CD8-positive, alpha-beta memory T cell (primary cell): ENCODE measurements at regions not wholly inside any gene's neighbourhood (a gene's known extent, or its start where the extent isn't known, plus 50 kb on each side); places are given as distances from the start of the nearest gene placed in this dataset.

ENCODE experiments used
- CTCF ChIA-PET: fragments of 350-600 bp; sonication (Branson Sonifier 250); formaldehyde crosslinking; loops from one replicate; lab custom pipeline; 2021; ENCODE audit warnings: antibody characterized with exemption; lab: Charles Lee
- POLR2A ChIA-PET: fragments of 350-600 bp; sonication (Branson Sonifier 250); formaldehyde crosslinking; loops from one replicate; lab custom pipeline; 2021; ENCODE audit warnings: antibody characterized with exemption; lab: Charles Lee
- DNase-seq, 5 donors: peaks; one replicate each; pipeline versions ENCODE4 v3.0.0 to v3.0.0-alpha.2; 2020 to 2022; ENCODE audit warnings: mixed read lengths in 1 of 5
- H3K27ac ChIP-seq: one replicate; pipeline ENCODE4 v1.7.0; 2013; ENCODE audit warnings: low read depth, mild to moderate bottlenecking, low read length, moderate library complexity
- H3K27me3 ChIP-seq: 2 replicates; pipeline ENCODE4 v1.7.0; 2013; ENCODE audit warnings: low read length, mild to moderate bottlenecking; ENCODE audit not compliant: insufficient read depth, poor library complexity, severe bottlenecking
- H3K36me3 ChIP-seq: 2 replicates; pipeline ENCODE4 v1.7.0; 2013; ENCODE audit warnings: mild to moderate bottlenecking, low read length, moderate library complexity; ENCODE audit not compliant: insufficient read depth
- H3K4me1 ChIP-seq: 2 replicates; pipeline ENCODE4 v1.7.0; 2013; ENCODE audit warnings: mild to moderate bottlenecking, low read length, moderate library complexity; ENCODE audit not compliant: insufficient read depth
- H3K4me3 ChIP-seq: 2 replicates; pipeline ENCODE4 v1.7.0; 2013; ENCODE audit warnings: mild to moderate bottlenecking, low read length
- H3K9me3 ChIP-seq: 2 replicates; pipeline ENCODE4 v1.7.0; 2013; ENCODE audit warnings: mild to moderate bottlenecking, low read length
- H3K27ac Mint-ChIP-seq, 8 donors: one replicate each; pipeline ENCODE4 v1.8.0; 2020 to 2021; ENCODE audit warnings: mixed read lengths in 8 of 8, mild to moderate bottlenecking in 6 of 8, inconsistent platforms in 3 of 8, moderate library complexity in 3 of 8
- H3K27me3 Mint-ChIP-seq, 2 donors: one replicate each; pipeline ENCODE4 v1.8.0; 2020 to 2021; ENCODE audit warnings: mixed read lengths in 2 of 2, mild to moderate bottlenecking in 1 of 2, moderate library complexity in 1 of 2
- H3K36me3 Mint-ChIP-seq, 3 donors: one replicate each; pipeline ENCODE4 v1.8.0; 2020 to 2021; ENCODE audit warnings: mixed read lengths in 3 of 3, inconsistent platforms in 1 of 3, mild to moderate bottlenecking in 1 of 3
- H3K4me1 Mint-ChIP-seq, 3 donors: one replicate each; pipeline ENCODE4 v1.8.0; 2020 to 2021; ENCODE audit warnings: mixed read lengths in 3 of 3, inconsistent platforms in 1 of 3, mild to moderate bottlenecking in 1 of 3
- H3K4me3 Mint-ChIP-seq, 7 donors: one replicate each; pipeline ENCODE4 v1.8.0; 2020 to 2021; ENCODE audit warnings: mixed read lengths in 7 of 7, mild to moderate bottlenecking in 6 of 7, moderate library complexity in 4 of 7, inconsistent platforms in 2 of 7
- H3K9me3 Mint-ChIP-seq, 5 donors: one replicate each; pipeline ENCODE4 v1.8.0; 2020 to 2022; ENCODE audit warnings: mixed read lengths in 5 of 5, mild to moderate bottlenecking in 3 of 5, moderate library complexity in 2 of 5, inconsistent platforms in 1 of 5

DNA sequence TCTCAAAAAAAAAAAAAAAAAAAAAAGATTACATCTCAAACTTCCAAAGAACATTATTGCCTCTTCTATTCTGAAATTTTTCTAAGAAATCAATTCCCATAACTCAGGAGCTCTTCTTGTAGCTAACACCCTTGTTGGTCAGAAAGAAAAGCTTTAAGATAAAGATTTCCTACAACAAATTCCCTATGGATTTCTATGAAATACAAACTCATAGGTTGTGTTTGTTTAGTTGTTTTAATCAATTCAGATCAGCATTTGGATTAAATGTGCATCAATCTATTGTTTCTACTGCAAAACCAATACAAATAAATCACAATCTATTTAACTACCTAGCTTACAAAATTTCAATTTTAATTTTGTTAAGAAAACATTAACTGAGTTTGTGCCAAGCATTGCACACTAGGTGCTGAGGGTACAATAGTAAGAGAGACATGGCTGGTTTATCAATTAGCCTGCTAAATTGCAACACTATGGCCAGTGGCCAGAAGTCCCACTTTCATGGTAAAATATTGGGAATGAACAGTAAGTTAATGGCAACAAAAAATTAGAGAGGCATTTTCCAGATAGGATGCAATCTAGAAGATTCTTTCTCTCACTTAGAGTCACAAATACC is 80.2 kb upstream of the MYCN start:
- H3K4me3 Mint-ChIP-seq, result no peak overlapping the region
- POLR2A ChIA-PET, result no interaction called here
- H3K27me3 Mint-ChIP-seq, result peaks cover 5 to 8% of the 10 kb centered on the region in 2 donors
- no peak overlapping the region for H3K27ac Mint-ChIP-seq
- H3K9me3 Mint-ChIP-seq, result peaks cover 0 to 4% (median 0%) of the 10 kb centered on the region in 5 donors
- no peaks in the 10 kb centered on the region for H3K9me3 ChIP-seq
- no peak overlapping the region for H3K4me3 ChIP-seq
- H3K36me3 Mint-ChIP-seq, result no peaks in the 10 kb centered on the region
- DNase-seq, result no peak
- no peaks in the 10 kb centered on the region for H3K4me1 Mint-ChIP-seq
- no peaks in the 10 kb centered on the region for H3K27me3 ChIP-seq
- CTCF ChIA-PET, result no interaction called here
- no peak overlapping the region for H3K27ac ChIP-seq
- H3K4me1 ChIP-seq, result no peaks in the 10 kb centered on the region
- no peaks in the 10 kb centered on the region for H3K36me3 ChIP-seq

DNA sequence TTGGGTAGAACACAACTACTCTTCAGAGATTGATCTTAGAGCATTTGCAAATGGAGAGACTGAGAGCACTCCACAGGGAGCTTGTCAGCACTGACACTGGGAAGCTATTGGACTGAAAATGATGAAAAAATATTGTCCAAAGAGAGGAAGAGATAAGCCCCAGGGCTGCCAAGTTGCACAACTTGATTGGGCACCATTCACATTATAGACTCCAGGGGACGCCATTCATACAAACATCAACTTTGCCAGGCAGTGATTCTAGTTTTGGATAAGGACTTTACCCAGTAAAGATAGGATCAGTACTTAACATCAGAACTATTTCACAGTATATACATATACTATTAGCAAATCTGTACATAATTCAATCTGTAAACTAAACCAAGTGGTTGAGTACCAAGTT is 79.6 kb upstream of the MYCN start:
- peaks cover 5 to 8% of the 10 kb centered on the region in 2 donors for H3K27me3 Mint-ChIP-seq
- peaks cover 0 to 4% (median 0%) of the 10 kb centered on the region in 5 donors for H3K9me3 Mint-ChIP-seq
- no peak overlapping the region for H3K27ac Mint-ChIP-seq
- no peak overlapping the region for H3K27ac ChIP-seq
- H3K4me3 Mint-ChIP-seq, result no peak overlapping the region
- no peaks in the 10 kb centered on the region for H3K4me1 ChIP-seq
- no peak for DNase-seq
- H3K4me1 Mint-ChIP-seq, result no peaks in the 10 kb centered on the region
- no peaks in the 10 kb centered on the region for H3K9me3 ChIP-seq
- no peaks in the 10 kb centered on the region for H3K27me3 ChIP-seq
- H3K36me3 Mint-ChIP-seq, result no peaks in the 10 kb centered on the region
- no peaks in the 10 kb centered on the region for H3K36me3 ChIP-seq
- H3K4me3 ChIP-seq, result no peak overlapping the region
- POLR2A ChIA-PET, result no interaction called here
- CTCF ChIA-PET, result no interaction called here

DNA sequence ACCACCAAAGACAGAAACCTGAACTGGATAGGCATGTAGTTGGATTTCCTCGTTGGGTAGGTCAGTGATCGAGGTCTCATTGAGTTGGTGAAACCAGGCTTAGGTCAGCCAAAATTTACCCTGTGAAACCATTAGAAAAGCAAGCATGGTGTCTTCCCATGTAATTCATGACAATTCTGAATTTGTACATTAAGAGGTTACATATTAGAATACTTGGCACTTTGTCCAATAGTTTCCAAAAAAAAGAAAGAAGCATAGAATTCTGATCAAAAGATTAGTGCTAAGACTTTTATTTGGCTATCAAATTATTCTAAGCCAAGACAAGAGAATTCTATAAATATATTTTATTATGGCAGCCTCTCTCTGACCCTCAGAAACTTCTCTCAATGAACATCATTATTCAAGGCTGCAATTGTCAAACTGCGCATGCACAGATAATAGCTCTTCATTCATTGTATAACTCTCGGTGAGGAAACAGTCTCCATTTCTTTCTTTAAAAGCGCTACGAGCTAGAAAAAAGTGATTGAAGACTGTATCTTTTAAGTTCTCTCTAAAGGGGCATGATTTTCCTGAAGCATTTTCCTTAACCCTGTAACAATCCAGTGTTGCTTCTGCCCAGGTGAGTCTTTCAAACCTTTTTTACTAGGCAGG is 79.1 kb upstream of the MYCN start:
- no peaks in the 10 kb centered on the region for H3K36me3 ChIP-seq
- H3K36me3 Mint-ChIP-seq, result no peaks in the 10 kb centered on the region
- no peak for DNase-seq
- no peak overlapping the region for H3K4me3 ChIP-seq
- no peak overlapping the region for H3K27ac Mint-ChIP-seq
- no peak overlapping the region for H3K27ac ChIP-seq
- no peaks in the 10 kb centered on the region for H3K9me3 ChIP-seq
- H3K27me3 Mint-ChIP-seq, result peaks cover 5% of the 10 kb centered on the region in 2 donors
- H3K4me1 ChIP-seq, result no peaks in the 10 kb centered on the region
- CTCF ChIA-PET, result no interaction called here
- H3K27me3 ChIP-seq, result no peaks in the 10 kb centered on the region
- H3K4me1 Mint-ChIP-seq, result no peaks in the 10 kb centered on the region
- POLR2A ChIA-PET, result no interaction called here
- H3K4me3 Mint-ChIP-seq, result no peak overlapping the region
- H3K9me3 Mint-ChIP-seq, result peaks cover 0 to 2% (median 0%) of the 10 kb centered on the region in 5 donors

DNA sequence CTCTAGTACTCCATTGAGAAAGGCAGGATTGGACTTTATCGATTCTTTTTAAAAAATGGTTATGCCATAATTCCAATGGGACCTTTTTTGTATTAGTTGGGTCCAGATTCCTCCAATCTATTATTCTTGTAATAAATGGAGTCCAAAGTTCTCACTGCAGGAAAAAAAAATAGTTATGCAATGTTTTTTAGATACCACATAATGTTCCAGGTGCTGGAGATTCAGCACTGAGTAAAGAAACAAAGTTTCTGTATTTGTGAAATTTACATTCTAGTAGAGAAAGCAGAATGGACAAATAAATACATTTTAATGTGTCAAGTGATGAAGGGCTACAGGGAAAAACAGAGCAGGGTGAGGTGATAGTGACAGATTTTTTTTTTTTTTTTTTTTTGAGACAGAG is 78.5 kb upstream of the MYCN start:
- Histone ChIP-seq H3K27me3 (no peaks in the 10 kb centered on the region), H3K36me3 (no peaks in the 10 kb centered on the region), H3K4me3 (no peak overlapping the region), H3K27ac (no peak overlapping the region), H3K9me3 (no peaks in the 10 kb centered on the region), H3K4me1 (no peaks in the 10 kb centered on the region)
- no peaks in the 10 kb centered on the region for H3K4me1 Mint-ChIP-seq
- ChIA-PET CTCF (no interaction called here), POLR2A (no interaction called here)
- no peak overlapping the region for H3K4me3 Mint-ChIP-seq
- H3K36me3 Mint-ChIP-seq, result no peaks in the 10 kb centered on the region
- peaks cover 2 to 3% of the 10 kb centered on the region in 2 donors for H3K27me3 Mint-ChIP-seq
- no peak overlapping the region for H3K27ac Mint-ChIP-seq
- DNase-seq, result no peak
- no peaks in the 10 kb centered on the region for H3K9me3 Mint-ChIP-seq

DNA sequence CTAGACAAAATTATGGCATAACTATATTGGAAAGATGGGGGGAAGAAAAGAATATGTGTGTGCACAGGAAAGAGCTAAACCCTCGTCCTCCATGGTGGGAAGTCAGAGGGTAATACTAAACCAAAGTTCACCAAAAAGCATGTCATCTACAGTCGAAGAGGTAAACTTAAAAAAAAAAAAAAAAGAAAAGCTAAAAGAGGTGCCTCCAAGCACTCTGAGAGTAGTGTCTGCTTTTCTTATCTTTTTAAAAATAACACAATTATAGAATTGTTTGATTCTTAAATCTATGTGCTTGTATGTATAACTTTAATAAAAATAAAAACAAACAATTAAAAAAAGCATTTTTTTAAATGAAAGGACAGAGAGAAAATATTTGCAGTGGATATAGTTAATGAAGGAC is 77.3 kb upstream of the MYCN start:
- Histone ChIP-seq H3K36me3 (no peaks in the 10 kb centered on the region), H3K4me1 (no peaks in the 10 kb centered on the region), H3K4me3 (no peak overlapping the region), H3K27ac (no peak overlapping the region), H3K9me3 (no peaks in the 10 kb centered on the region), H3K27me3 (no peaks in the 10 kb centered on the region)
- Mint-ChIP-seq H3K9me3 (no peaks in the 10 kb centered on the region), H3K4me1 (no peaks in the 10 kb centered on the region), H3K4me3 (no peak overlapping the region), H3K27ac (no peak overlapping the region), H3K27me3 (peaks cover 0 to 2% of the 10 kb centered on the region in 2 donors), H3K36me3 (no peaks in the 10 kb centered on the region)
- POLR2A ChIA-PET, result no interaction called here
- DNase-seq, result no peak
- CTCF ChIA-PET, result no interaction called here

DNA sequence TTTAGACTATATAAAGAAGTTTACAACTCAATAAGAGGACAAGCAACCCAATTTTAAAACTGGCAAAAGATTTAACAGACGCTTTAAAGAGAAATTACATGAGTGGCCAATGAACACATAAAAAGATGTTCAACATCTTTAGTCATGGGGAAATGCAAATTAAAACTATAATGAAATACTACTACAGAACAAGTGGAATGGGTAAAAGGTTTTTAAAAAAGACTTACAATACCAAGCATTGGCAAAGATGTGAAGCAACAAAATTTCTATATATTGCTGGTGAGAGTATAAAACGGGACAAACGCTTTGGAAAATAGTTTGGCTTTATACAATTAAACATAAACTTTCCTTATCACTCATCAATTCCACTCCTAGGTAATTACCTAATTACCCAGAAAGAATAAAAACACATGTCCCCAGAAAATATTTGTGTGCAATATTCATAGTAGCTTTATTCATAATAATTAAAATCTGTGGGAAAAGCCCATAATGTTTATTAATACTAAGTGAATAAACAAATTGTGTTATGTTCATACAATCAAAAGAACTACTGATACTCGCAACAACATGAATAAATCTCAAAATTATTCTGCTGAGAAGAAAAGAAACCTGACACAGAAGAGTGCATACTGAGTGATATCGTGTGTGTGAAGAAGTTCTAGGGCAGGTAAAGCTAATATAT is 76.7 kb upstream of the MYCN start:
- no peak overlapping the region for H3K27ac Mint-ChIP-seq
- H3K4me1 Mint-ChIP-seq, result no peaks in the 10 kb centered on the region
- no peaks in the 10 kb centered on the region for H3K9me3 ChIP-seq
- ChIA-PET POLR2A (no interaction called here), CTCF (no interaction called here)
- no peak for DNase-seq
- no peak overlapping the region for H3K27ac ChIP-seq
- H3K4me3 ChIP-seq, result no peak overlapping the region
- peaks cover 0 to 2% of the 10 kb centered on the region in 2 donors for H3K27me3 Mint-ChIP-seq
- H3K4me1 ChIP-seq, result no peaks in the 10 kb centered on the region
- no peak overlapping the region for H3K4me3 Mint-ChIP-seq
- H3K36me3 ChIP-seq, result no peaks in the 10 kb centered on the region
- H3K27me3 ChIP-seq, result no peaks in the 10 kb centered on the region
- H3K36me3 Mint-ChIP-seq, result no peaks in the 10 kb centered on the region
- no peaks in the 10 kb centered on the region for H3K9me3 Mint-ChIP-seq

DNA sequence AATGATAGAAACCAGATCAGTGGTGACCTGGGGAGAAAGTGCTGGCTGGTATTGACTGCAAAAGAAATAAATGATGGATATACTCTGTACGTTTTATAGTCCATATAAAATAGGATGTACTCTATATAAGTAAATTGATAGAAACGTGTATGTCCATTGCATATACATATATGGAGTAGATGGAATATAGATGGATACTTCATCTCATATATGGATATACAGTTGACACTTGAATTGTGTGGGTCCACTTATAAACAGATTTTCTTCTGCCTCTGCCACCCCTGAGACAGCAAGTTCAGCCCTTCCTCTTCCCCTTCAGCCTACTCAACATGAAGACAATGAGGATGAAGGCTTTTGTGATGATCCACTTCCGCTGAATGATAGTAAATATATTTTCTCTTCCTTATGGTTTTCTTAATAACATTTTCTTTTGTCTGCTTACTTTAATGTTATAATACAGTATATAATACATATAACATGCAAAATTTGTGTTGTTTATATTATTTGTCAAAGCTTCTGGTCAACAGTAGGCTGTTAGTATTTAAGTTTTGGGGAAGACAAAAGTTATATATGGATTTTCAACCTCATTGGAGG is 76.1 kb upstream of the MYCN start:
- no peaks in the 10 kb centered on the region for H3K9me3 ChIP-seq
- ChIA-PET CTCF (no interaction called here), POLR2A (no interaction called here)
- Mint-ChIP-seq H3K4me1 (no peaks in the 10 kb centered on the region), H3K27ac (no peak overlapping the region), H3K36me3 (no peaks in the 10 kb centered on the region), H3K27me3 (no peaks in the 10 kb centered on the region), H3K9me3 (no peaks in the 10 kb centered on the region), H3K4me3 (no peak overlapping the region)
- H3K27ac ChIP-seq, result no peak overlapping the region
- DNase-seq, result no peak
- H3K4me1 ChIP-seq, result no peaks in the 10 kb centered on the region
- H3K36me3 ChIP-seq, result no peaks in the 10 kb centered on the region
- no peak overlapping the region for H3K4me3 ChIP-seq
- no peaks in the 10 kb centered on the region for H3K27me3 ChIP-seq

DNA sequence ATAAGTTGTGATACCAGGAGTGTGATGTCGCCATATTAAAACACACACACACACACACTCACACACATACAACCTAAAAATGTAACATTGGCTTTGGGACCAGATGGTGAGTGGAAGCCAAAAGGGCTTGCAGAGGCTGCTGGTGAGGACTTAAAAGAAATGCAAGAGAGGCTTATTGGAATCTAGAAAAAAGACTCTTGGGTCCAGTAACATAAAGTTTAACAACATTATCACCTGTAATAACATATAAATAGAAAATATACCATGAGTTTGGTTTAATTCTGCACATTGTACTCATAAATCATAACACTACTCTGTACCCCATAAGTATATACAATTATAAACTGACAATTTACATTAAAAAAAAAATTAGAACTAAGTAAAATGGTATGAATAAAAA is 74.4 kb upstream of the MYCN start:
- Histone ChIP-seq H3K27ac (no peak overlapping the region), H3K9me3 (no peaks in the 10 kb centered on the region), H3K27me3 (no peaks in the 10 kb centered on the region), H3K4me3 (no peak overlapping the region), H3K4me1 (no peaks in the 10 kb centered on the region), H3K36me3 (no peaks in the 10 kb centered on the region)
- POLR2A ChIA-PET, result no interaction called here
- Mint-ChIP-seq H3K27ac (no peak overlapping the region), H3K9me3 (no peaks in the 10 kb centered on the region), H3K27me3 (no peaks in the 10 kb centered on the region), H3K36me3 (no peaks in the 10 kb centered on the region), H3K4me1 (no peaks in the 10 kb centered on the region), H3K4me3 (no peak overlapping the region)
- DNase-seq, result no peak
- CTCF ChIA-PET, result no interaction called here
